H1 (cell line): ENCODE measurements at regions not wholly inside any gene's neighbourhood (a gene's known extent, or its start where the extent isn't known, plus 50 kb on each side); places are given as distances from the start of the nearest gene placed in this dataset.

Experiments
- CTCF ChIA-PET: fragments of 300-600 bp; sonication (Branson Sonifier 250); formaldehyde crosslinking; loops from one replicate; lab custom pipeline; 2021; ENCODE audit not compliant: partially characterized antibody; lab: Charles Lee
- POLR2A ChIA-PET: fragments of 300-600 bp; sonication (Branson Sonifier 250); formaldehyde crosslinking; loops from one replicate; lab custom pipeline; 2021; ENCODE audit warnings: inconsistent platforms; ENCODE audit not compliant: partially characterized antibody; lab: Charles Lee
- DNase-seq, 2 experiments: peaks; one replicate each; pipeline versions ENCODE4 v3.0.0 to v3.0.0-alpha.2; 2010 to 2022; ENCODE audit warnings: low spot score in 2 of 2, low read depth in 1 of 2, mixed read lengths in 1 of 2
- FAIRE-seq: peaks from 2 replicates; lab custom pipeline; 2011; peaks lifted over from hg19 to GRCh38; lab: Jason Lieb, UNC
- H2AFZ ChIP-seq: 2 replicates; pipeline ENCODE4 v1.8.1; 2012; ENCODE audit warnings: low read length, inconsistent platforms
- H2AK5ac ChIP-seq: 2 replicates; pipeline ENCODE4 v1.6.1; 2013; ENCODE audit warnings: low read depth, low read length
- H2BK120ac ChIP-seq: replicated peaks from 2 replicates; pipeline ENCODE3; 2013; ENCODE audit warnings: low read depth, low read length, inconsistent platforms
- H2BK12ac ChIP-seq: 2 replicates; pipeline ENCODE4 v1.6.1; 2013; ENCODE audit warnings: low read depth, low read length
- H2BK15ac ChIP-seq: 2 replicates; pipeline ENCODE4 v1.6.1; 2013; ENCODE audit warnings: low read length
- H2BK20ac ChIP-seq: 2 replicates; pipeline ENCODE4 v1.6.1; 2013; ENCODE audit warnings: low read length
- H2BK5ac ChIP-seq: 2 replicates; pipeline ENCODE4 v1.6.1; 2013; ENCODE audit warnings: low read depth, low read length
- H3K14ac ChIP-seq: 2 replicates; pipeline ENCODE4 v1.6.1; 2013; ENCODE audit warnings: inconsistent platforms; ENCODE audit not compliant: insufficient read length
- H3K18ac ChIP-seq: 2 replicates; pipeline ENCODE4 v1.6.1; 2013; ENCODE audit warnings: low read length; ENCODE audit errors: extremely low read depth
- H3K23ac ChIP-seq: 2 replicates; pipeline ENCODE4 v1.6.1; 2013; ENCODE audit warnings: inconsistent platforms; ENCODE audit not compliant: insufficient read length
- H3K23me2 ChIP-seq: 2 replicates; pipeline ENCODE4 v1.6.1; 2013; ENCODE audit warnings: low read depth, low read length
- H3K27ac ChIP-seq: 2 replicates; pipeline ENCODE4 v1.6.1; 2011; ENCODE audit warnings: low read depth, low read length, inconsistent platforms
- H3K27me3 ChIP-seq, 4 experiments: replicated peaks in 1 of 4; 1 replicate in 1 of 4; 2 replicates in 3 of 4; pipeline versions ENCODE4 v1.6.1 to v1.8.1; 2011 to 2013; ENCODE audit warnings: low read length in 3 of 4, mild to moderate bottlenecking in 3 of 4, inconsistent platforms in 2 of 4, mixed read lengths in 2 of 4, moderate library complexity in 1 of 4; ENCODE audit not compliant: control insufficient read depth in 3 of 4, insufficient read depth in 3 of 4; ENCODE audit errors: extremely low read depth in 1 of 4
- H3K36me3 ChIP-seq, 4 experiments: 2 replicates each; pipeline versions ENCODE4 v1.6.1 to v1.8.1; 2011 to 2013; ENCODE audit warnings: mild to moderate bottlenecking in 4 of 4, low read length in 3 of 4, moderate library complexity in 2 of 4, control low read depth in 1 of 4, inconsistent platforms in 1 of 4; ENCODE audit not compliant: insufficient read depth in 4 of 4, control insufficient read depth in 2 of 4
- H3K4ac ChIP-seq: replicated peaks from 2 replicates; pipeline ENCODE3; 2013; ENCODE audit warnings: low read length, low read depth, mixed read lengths, inconsistent platforms; ENCODE audit not compliant: insufficient read length
- H3K4me1 ChIP-seq, 4 experiments: replicated peaks in 1 of 4; 1 replicate in 1 of 4; 2 replicates in 3 of 4; pipeline versions ENCODE4 v1.6.1 to v1.8.1; 2011 to 2013; ENCODE audit warnings: low read length in 3 of 4, inconsistent platforms in 2 of 4, mixed read lengths in 1 of 4; ENCODE audit not compliant: insufficient read depth in 4 of 4, control insufficient read depth in 3 of 4
- H3K4me2 ChIP-seq, 2 experiments: 2 replicates each; pipeline versions ENCODE4 v1.6.1 to v1.8.1; 2011 to 2013; ENCODE audit warnings: low read depth in 2 of 2, low read length in 2 of 2, control low read depth in 1 of 2, inconsistent platforms in 1 of 2, mild to moderate bottlenecking in 1 of 2; ENCODE audit not compliant: insufficient read depth in 1 of 2
- H3K4me3 ChIP-seq, 4 experiments: fragments of 200-600, 300-600 bp in 1 of 4; sonication (generic), shearing (Covaris generic), sonication (Bioruptor Twin) in 1 of 4; 2 replicates each; pipeline versions ENCODE4 v1.5.1 to v1.8.1; 2011 to 2016; ENCODE audit warnings: low read length in 4 of 4, low read depth in 3 of 4, control low read depth in 2 of 4, inconsistent platforms in 2 of 4, mild to moderate bottlenecking in 2 of 4, mixed read lengths in 1 of 4, moderate library complexity in 1 of 4; ENCODE audit not compliant: insufficient read depth in 2 of 4; ENCODE audit errors: extremely low read depth in 1 of 4
- H3K56ac ChIP-seq: replicated peaks from 2 replicates; pipeline ENCODE3; 2013; ENCODE audit warnings: low read depth, mild to moderate bottlenecking, mixed read lengths, low read length, inconsistent platforms; ENCODE audit not compliant: insufficient read length
- H3K79me1 ChIP-seq: 2 replicates; pipeline ENCODE4 v1.6.1; 2013; ENCODE audit warnings: low read depth, low read length, control low read depth
- H3K79me2 ChIP-seq, 2 experiments: 2 replicates each; pipeline versions ENCODE4 v1.6.1 to v1.8.1; 2012 to 2013; ENCODE audit warnings: low read length in 2 of 2, mild to moderate bottlenecking in 2 of 2, inconsistent platforms in 1 of 2; ENCODE audit not compliant: insufficient read depth in 2 of 2, control insufficient read depth in 1 of 2
- H3K9ac ChIP-seq, 4 experiments: replicated peaks in 1 of 4; 1 replicate in 1 of 4; 2 replicates in 3 of 4; pipeline versions ENCODE4 v1.6.1 to v1.8.1; 2011 to 2013; ENCODE audit warnings: low read depth in 3 of 4, low read length in 3 of 4, control low read depth in 2 of 4, mild to moderate bottlenecking in 2 of 4, moderate library complexity in 2 of 4, inconsistent platforms in 1 of 4; ENCODE audit errors: extremely low read depth in 1 of 4
- H3K9me3 ChIP-seq, 2 experiments: 2 replicates each; pipeline versions ENCODE4 v1.6.1 to v1.8.1; 2012 to 2013; ENCODE audit warnings: mild to moderate bottlenecking in 2 of 2, moderate library complexity in 2 of 2, control low read depth in 1 of 2, inconsistent platforms in 1 of 2, low read depth in 1 of 2, low read length in 1 of 2, mixed read lengths in 1 of 2; ENCODE audit not compliant: insufficient read depth in 2 of 2
- H4K20me1 ChIP-seq, 2 experiments: replicated peaks in 1 of 2; 2 replicates each; pipeline versions ENCODE3 to v1.8.1; 2011 to 2013; ENCODE audit warnings: inconsistent platforms in 2 of 2, low read length in 2 of 2, mild to moderate bottlenecking in 1 of 2; ENCODE audit not compliant: insufficient read depth in 2 of 2, control insufficient read depth in 1 of 2
- H4K5ac ChIP-seq: 2 replicates; pipeline ENCODE4 v1.6.1; 2013; ENCODE audit warnings: low read length, low read depth, mixed read lengths, inconsistent platforms; ENCODE audit not compliant: insufficient read length
- H4K8ac ChIP-seq: 2 replicates; pipeline ENCODE4 v1.8.0; 2013; ENCODE audit warnings: mild to moderate bottlenecking, moderate library complexity, low read length, inconsistent platforms; ENCODE audit not compliant: insufficient read depth; ENCODE audit errors: extremely low read depth
- H4K91ac ChIP-seq: replicated peaks from 2 replicates; pipeline ENCODE3; 2013; ENCODE audit warnings: low read length, mixed read lengths, inconsistent platforms; ENCODE audit not compliant: insufficient read length
- KDM5A ChIP-seq: fragments of 200-600 bp; IDR thresholded peaks from 2 replicates; pipeline ENCODE4 v1.7.1; 2012; ENCODE audit warnings: mild to moderate bottlenecking, low read length, inconsistent platforms, mixed read lengths
- WGBS, 2 experiments: shearing (Covaris generic) in 1 of 2; methylation state at CpG; one replicate each; pipeline versions ENCODE4 v1.1.6 to v1.1.7; 2013 to 2015; ENCODE audit warnings: low lambda C conversion rate in 2 of 2, mixed read lengths in 2 of 2, inconsistent platforms in 1 of 2, low coverage in 1 of 2, missing lambda C conversion rate in 1 of 2; ENCODE audit not compliant: insufficient replicate concordance in 2 of 2, insufficient coverage in 1 of 2, insufficient read length in 1 of 2; ENCODE audit errors: extremely low coverage in 1 of 2, missing lambda C conversion rate in 1 of 2; 5-methylcytosine and 5-hydroxymethylcytosine counted together

DNA sequence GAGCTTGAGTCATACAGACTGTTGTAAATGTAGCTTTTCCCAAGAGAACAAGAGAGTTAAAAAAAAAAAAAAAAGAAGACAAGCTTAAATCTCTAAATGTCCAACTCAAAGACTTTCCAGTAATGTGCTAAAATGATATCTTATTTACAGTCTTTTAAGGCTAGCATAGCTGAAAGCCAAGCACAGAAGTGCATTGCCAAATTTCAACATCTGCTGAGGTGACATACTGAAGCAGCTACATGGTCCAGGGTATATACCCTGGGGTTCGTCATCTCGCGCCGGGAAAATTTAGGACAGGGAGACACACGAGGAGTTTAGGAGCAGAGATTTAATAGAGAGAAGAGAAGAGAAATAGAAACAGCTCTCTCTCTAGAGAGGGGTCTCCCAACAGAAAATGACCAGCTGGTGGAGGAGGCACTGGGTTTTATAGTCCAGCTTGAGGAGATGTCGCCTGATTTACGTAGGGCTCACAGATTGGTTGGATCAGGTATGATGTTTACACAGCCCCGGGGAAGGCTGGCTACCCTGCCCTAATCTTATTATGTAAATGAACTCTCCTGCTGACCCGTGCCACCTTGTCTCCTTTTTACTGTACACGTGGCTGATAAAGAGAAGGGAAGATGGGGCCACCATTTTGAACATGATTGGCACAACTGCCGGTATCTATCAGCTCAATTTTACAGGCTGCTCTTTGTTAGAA, 172.7 kb downstream of the TRIM33 start:
- POLR2A ChIA-PET = no interaction called here
- no peak overlapping the region for H3K18ac ChIP-seq
- H3K79me2 ChIP-seq = no peaks in the 10 kb centered on the region
- no peak overlapping the region for H3K14ac ChIP-seq
- no peak overlapping the region for H3K4me3 ChIP-seq
- TF ChIP-seq KDM5A = no peak
- TF ChIP-seq, all 59 proteins: peak for 0
- Histone ChIP-seq H4K5ac (no peak overlapping the region), H4K8ac (no peak overlapping the region), H3K9ac (no peak overlapping the region), H3K79me1 (no peaks in the 10 kb centered on the region), H3K9me3 (no peaks in the 10 kb centered on the region), H3K4me2 (no peak overlapping the region), H2BK15ac (no peak overlapping the region), H3K4me1 (no peaks in the 10 kb centered on the region), H4K91ac (no peak overlapping the region), H3K27ac (no peak overlapping the region), H3K56ac (no peak overlapping the region), H3K23ac (no peak overlapping the region), H3K36me3 (no peaks in the 10 kb centered on the region), H3K27me3 (no peaks in the 10 kb centered on the region), H3K23me2 (no peaks in the 10 kb centered on the region; the same call in 1 of the 2 replicates), H4K20me1 (no peaks in the 10 kb centered on the region), H2BK5ac (no peak overlapping the region), H2AFZ (no peak overlapping the region), H2BK12ac (no peak overlapping the region), H2AK5ac (no peak overlapping the region), H2BK20ac (no peak overlapping the region), H3K4ac (no peak overlapping the region), H2BK120ac (no peak overlapping the region)
- FAIRE-seq (no peak), DNase-seq (peak in 1 of 2 experiments; percentile 2)
- 92% methylated on average over 11 of the region's 11 CpGs; no CpG with 5 or more reads in 1 of the 2 experiments for WGBS, 2 experiments
- CTCF ChIA-PET = interaction anchor here (0.6 to 3.2 kb wide), 5 partner anchors 9 to 276 kb away, joined by 3 to 21 read pairs (median 4); no protein-coding TSS in a partner anchor
